ENCODE measurements at regions not wholly inside any gene's neighbourhood (a gene's known extent, or its start where the extent isn't known, plus 50 kb on each side); places are given as distances from the start of the nearest gene placed in this dataset.

GRCh38 chr11:127106938-127107337 lies 106.4 kb upstream of the KIRREL3 start:
- DNase-seq (ENCODE audit: low read depth, low spot score) (no peak), ATAC-seq (no peak), FAIRE-seq (no peak)
- intact Hi-C loops (cut with micrococcal nuclease; ENCODE audit: unreplicated experiment) (no loop called here), in situ Hi-C loops (cut with MboI) (no loop called here)
- no peaks in the 10 kb centered on the region for H3K9me3 ChIP-seq (replicated peaks; ENCODE audit: control insufficient read depth, insufficient read depth, low read length)
- TF ChIP-seq TAF1 (IDR thresholded peaks at IDR 0.05; ENCODE audit: borderline replicate concordance, low read depth, low read length) (no peak), NR2F1 (conservative IDR thresholded peaks at IDR 0.05) (no peak), BRCA1 (IDR thresholded peaks at IDR 0.05; ENCODE audit: low read depth, low read length) (no peak), CBX5 (IDR thresholded peaks at IDR 0.05; ENCODE audit: low read depth) (no peak), CHD1 (IDR thresholded peaks at IDR 0.05; ENCODE audit: low read depth, low read length) (no peak), POU2F2 (IDR thresholded peaks at IDR 0.05; ENCODE audit: borderline replicate concordance, low read depth, low read length) (no peak), FOXM1 (IDR thresholded peaks at IDR 0.05; ENCODE audit: low read depth, low read length) (no peak), RELB (IDR thresholded peaks at IDR 0.05; ENCODE audit: low read depth) (no peak), MEF2B (IDR thresholded peaks at IDR 0.05; ENCODE audit: partially characterized antibody, poor library complexity, severe bottlenecking) (no peak), MLLT1 (IDR thresholded peaks at IDR 0.05) (no peak), SUPT20H (IDR thresholded peaks at IDR 0.05; ENCODE audit: borderline replicate concordance, control insufficient read depth, low read depth, low read length) (no peak), STAT1 (conservative IDR thresholded peaks at IDR 0.05) (no peak)
- H2AFZ ChIP-seq (ENCODE audit: control insufficient read depth, low read depth, low read length): no peak overlapping the region
- H3K9ac ChIP-seq (ENCODE audit: control insufficient read depth, insufficient read depth, low read length): no peak overlapping the region
- ChIA-PET SMC1A (ENCODE audit: uncharacterized antibody, unreplicated experiment) (no interaction called here), RAD21 (ENCODE audit: unreplicated experiment) (no interaction called here), CTCF (no interaction called here), POLR2A (no interaction called here)
- no peaks in the 10 kb centered on the region for H3K79me2 ChIP-seq (ENCODE audit: control insufficient read depth, insufficient read depth, low read length)
- no TSS peak for BruUV-seq (replicated peaks)
- H3K36me3 ChIP-seq (ENCODE audit: control insufficient read depth in 2 of 2, insufficient read depth in 2 of 2, low read length in 1 of 2): no peaks in the 10 kb centered on the region
- no peaks in the 10 kb centered on the region for H3K4me1 ChIP-seq (ENCODE audit: control insufficient read depth, insufficient read depth, low read length)
- peaks cover 0 to 7% of the 10 kb centered on the region in 2 experiments; a peak in 2 of 4 replicates for H3K27me3 ChIP-seq (replicated peaks in 1 of 2; ENCODE audit: control insufficient read depth in 2 of 2, insufficient read depth in 2 of 2, low read length in 1 of 2)
- no peaks in the 10 kb centered on the region for H4K20me1 ChIP-seq (ENCODE audit: control insufficient read depth, insufficient read depth)
- no peak overlapping the region for H3K4me3 ChIP-seq
- no peak overlapping the region for H3K4me2 ChIP-seq (ENCODE audit: control insufficient read depth, insufficient read depth)
- no peak overlapping the region for H3K27ac ChIP-seq (ENCODE audit: control insufficient read depth, insufficient read depth)
- 8% methylated on average over 2 of the region's 2 CpGs for WGBS (ENCODE audit: insufficient coverage, insufficient replicate concordance, low lambda C conversion rate, missing lambda C conversion rate)

Measured in GM12878 (cell line).